ENCODE measurements at regions not wholly inside any gene's neighbourhood (a gene's known extent, or its start where the extent isn't known, plus 50 kb on each side); places are given as distances from the start of the nearest gene placed in this dataset.
"Not testable (repeated sequence)": the region's sequence is repeated elsewhere in the genome, so short reads cannot be mapped to it uniquely, and the experiment has no call there.

GRCh38 chr9:33740958-33741357, 54.4 kb upstream of the PRSS3 start:
- not testable (repeated sequence) for H3K27me3 ChIP-seq (ENCODE audit: insufficient read depth, low read length); H3K4me1 ChIP-seq (ENCODE audit: insufficient read depth, low read length); H3K9me3 ChIP-seq (ENCODE audit: low read depth, low read length); H3K4me3 ChIP-seq (ENCODE audit: low read length)

GRCh38 chr9:33742051-33742450, 53.3 kb upstream of the PRSS3 start:
- H3K27me3 ChIP-seq (ENCODE audit: insufficient read depth, low read length) = peaks cover 11% of the 10 kb centered on the region

GRCh38 chr9:33742519-33742918, 52.8 kb upstream of the PRSS3 start:
- no peaks in the 10 kb centered on the region for H3K9me3 ChIP-seq (ENCODE audit: low read depth, low read length)
- H3K4me3 ChIP-seq (ENCODE audit: low read length) = no peak overlapping the region
- H3K27me3 ChIP-seq (ENCODE audit: insufficient read depth, low read length) = peaks cover 11% of the 10 kb centered on the region
- H3K4me1 ChIP-seq (ENCODE audit: insufficient read depth, low read length) = no peaks in the 10 kb centered on the region

More at GRCh38 chr9:33742051-33742450, 53.3 kb upstream of the PRSS3 start:
- Histone ChIP-seq H3K4me3 (ENCODE audit: low read length) (no peak overlapping the region), H3K4me1 (ENCODE audit: insufficient read depth, low read length) (no peaks in the 10 kb centered on the region), H3K9me3 (ENCODE audit: low read depth, low read length) (no peaks in the 10 kb centered on the region)
